Choroid plexus epithelial cell (primary cell): ENCODE measurements at regions not wholly inside any gene's neighbourhood (a gene's known extent, or its start where the extent isn't known, plus 50 kb on each side); places are given as distances from the start of the nearest gene placed in this dataset.

Experiments
- DNase-seq: peaks from one replicate; pipeline ENCODE4 v3.0.0-alpha.2; 2010; ENCODE audit warnings: low read depth
- H3K4me3 ChIP-seq: 2 replicates; pipeline ENCODE4 v1.5.1; 2011; ENCODE audit warnings: low read depth, mild to moderate bottlenecking, control low read depth, low read length, moderate library complexity
- CTCF ChIP-seq: conservative IDR thresholded peaks from 2 replicates; pipeline ENCODE4 v1.5.1; 2011; ENCODE audit warnings: low read depth, mild to moderate bottlenecking, control low read depth, inconsistent platforms, low read length, moderate library complexity

DNA sequence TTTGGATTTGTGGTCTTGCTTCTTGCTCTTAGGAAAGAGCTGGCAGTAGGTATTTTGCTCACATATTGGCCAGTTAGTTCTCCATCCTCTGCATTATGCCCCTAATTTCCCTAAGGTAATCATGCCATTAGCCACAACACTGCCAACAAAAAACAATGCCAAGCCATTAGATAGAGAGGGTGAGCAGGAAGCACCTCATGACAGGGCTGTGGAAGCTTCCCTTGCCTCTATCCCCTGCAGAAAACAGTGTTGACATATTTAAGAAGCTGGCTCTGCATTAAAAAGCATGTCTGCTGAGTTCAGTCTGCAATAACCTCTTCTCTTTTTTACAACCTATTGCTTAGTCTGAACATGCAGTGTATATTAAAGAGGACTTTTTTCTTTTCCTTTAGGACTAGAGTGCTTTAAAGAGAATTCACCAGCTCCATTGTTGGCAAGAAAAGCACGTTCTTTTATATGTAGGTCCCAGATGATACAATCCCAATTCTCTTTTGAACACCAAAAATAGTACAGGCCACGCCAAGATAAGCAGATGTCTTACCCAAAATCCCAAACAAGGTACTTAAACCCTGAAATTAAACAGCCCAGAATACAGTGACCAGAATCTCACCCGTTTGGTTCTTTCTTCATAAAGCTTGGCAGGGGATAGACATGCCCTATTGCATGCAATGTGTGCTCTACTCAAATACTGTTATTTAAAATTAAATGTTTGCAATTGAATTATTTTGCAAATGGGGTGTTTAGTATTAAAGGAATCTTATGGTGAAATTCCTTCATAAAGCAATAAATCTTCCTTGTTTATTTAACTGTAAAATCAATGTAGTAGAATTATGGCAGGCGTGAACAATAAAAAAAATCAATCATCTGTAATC lies 93.7 kb upstream of the UBE3A start:
- no peak for DNase-seq
- H3K4me3 ChIP-seq = no peak overlapping the region
- no peak for TF ChIP-seq CTCF

DNA sequence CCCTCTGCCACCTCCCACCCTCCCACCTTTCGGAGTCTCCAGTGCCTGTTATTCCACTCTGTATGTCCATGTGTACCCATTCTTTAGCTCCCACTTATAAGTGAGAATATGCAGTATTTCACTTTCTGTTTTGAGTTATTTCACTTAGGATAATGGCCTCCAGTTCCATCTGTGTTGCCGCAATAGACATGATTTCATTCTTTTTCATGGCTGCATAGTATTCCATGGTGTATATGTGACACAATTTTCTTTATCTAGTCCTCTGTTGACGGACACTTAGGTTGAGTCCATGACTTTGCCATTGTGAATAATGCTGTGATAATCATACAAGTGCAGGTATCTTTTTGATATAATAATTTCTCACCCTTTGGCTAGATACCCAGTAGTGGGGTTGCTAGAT lies 91.0 kb upstream of the UBE3A start:
- no peak for DNase-seq
- H3K4me3 ChIP-seq = no peak overlapping the region
- no peak for TF ChIP-seq CTCF

DNA sequence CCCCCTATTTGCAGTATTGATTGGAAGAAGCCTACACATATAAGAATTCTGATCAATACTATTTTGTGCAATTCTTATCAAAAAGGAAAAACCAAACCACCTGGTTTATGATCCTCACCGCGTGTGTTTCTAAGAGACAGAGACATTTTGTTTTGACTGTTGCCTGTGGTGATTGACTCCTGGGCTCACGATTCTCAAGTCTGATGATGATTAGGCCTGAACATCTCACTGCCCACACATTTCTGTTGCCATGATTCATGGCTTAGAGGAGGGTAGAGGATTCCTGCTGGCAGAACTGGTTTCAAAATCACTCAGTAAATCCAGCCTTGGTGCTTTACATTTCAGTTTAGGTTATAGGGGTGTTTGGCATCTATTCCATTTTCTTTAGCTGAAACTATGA lies 88.3 kb upstream of the UBE3A start:
- no peak overlapping the region for H3K4me3 ChIP-seq
- TF ChIP-seq CTCF = no peak
- DNase-seq = no peak

GRCh38 chr15:25525741-25526140 lies 86.9 kb upstream of the UBE3A start:
- DNase-seq = no peak
- no peak for TF ChIP-seq CTCF
- H3K4me3 ChIP-seq = no peak overlapping the region

DNA sequence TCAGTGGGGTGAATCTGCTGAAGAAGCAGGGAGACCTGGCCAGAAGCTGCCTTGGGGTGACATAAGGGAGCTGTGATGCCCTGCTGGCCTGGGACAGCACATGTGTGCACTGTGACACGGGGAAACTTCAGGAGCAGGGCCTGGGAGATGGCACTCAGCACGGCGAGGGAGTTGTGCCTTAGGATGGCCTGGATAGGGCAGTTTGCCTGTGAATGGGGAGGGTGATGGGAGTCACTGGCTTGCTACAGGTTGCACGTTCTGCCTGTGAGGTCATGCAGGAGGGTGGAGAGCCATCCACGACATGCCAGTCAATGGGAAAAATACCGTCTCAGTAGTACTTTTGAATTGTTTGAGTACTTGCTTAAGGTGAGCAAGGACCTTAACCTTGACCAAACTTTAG lies 76.8 kb upstream of the UBE3A start:
- DNase-seq = no peak
- no peak for TF ChIP-seq CTCF
- no peak overlapping the region for H3K4me3 ChIP-seq

- DNase-seq = no peak
- no peak for TF ChIP-seq CTCF
- no peak overlapping the region for H3K4me3 ChIP-seq
These were observed 75.7 kb upstream of the UBE3A start for GRCh38 chr15:25514522-25514921.

GRCh38 chr15:25512957-25513356 lies 74.1 kb upstream of the UBE3A start:
- TF ChIP-seq CTCF = no peak
- no peak overlapping the region for H3K4me3 ChIP-seq
- DNase-seq = no peak
